ENCODE measurements at regions not wholly inside any gene's neighbourhood (a gene's known extent, or its start where the extent isn't known, plus 50 kb on each side); places are given as distances from the start of the nearest gene placed in this dataset.

DNA sequence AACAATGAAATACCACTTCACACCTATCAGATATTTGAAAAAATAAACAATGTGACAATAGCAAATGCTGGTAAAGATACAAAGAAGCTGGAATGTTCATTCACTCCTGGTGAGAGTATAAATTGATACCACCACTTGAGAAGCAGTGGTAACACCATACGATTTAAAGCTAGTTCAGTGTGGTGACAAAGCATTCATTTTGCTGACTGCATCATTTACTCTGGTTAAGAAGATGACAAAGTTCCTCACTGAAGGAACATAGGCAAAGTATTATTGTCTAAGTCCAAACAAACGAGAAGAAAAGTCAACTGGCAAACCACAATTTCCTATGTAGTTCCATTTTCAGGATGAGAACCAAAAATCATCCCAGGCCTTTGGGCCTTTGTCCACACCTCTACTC, 102.5 kb downstream of the GEMIN8 start:
- Histone ChIP-seq H3K27me3 (ENCODE audit: insufficient read depth in 3 of 3, low read length in 2 of 3) (peaks cover 0 to 19% (median 0%) of the 10 kb centered on the region in 3 donors), H3K4me3 (no peak overlapping the region), H3K27ac (no peak overlapping the region), H3K4me1 (no peaks in the 10 kb centered on the region), H3K9me3 (no peaks in the 10 kb centered on the region), H3K36me3 (ENCODE audit: insufficient read depth in 1 of 2, low read depth in 1 of 2) (no peaks in the 10 kb centered on the region)
- TF ChIP-seq, protein P1, sequence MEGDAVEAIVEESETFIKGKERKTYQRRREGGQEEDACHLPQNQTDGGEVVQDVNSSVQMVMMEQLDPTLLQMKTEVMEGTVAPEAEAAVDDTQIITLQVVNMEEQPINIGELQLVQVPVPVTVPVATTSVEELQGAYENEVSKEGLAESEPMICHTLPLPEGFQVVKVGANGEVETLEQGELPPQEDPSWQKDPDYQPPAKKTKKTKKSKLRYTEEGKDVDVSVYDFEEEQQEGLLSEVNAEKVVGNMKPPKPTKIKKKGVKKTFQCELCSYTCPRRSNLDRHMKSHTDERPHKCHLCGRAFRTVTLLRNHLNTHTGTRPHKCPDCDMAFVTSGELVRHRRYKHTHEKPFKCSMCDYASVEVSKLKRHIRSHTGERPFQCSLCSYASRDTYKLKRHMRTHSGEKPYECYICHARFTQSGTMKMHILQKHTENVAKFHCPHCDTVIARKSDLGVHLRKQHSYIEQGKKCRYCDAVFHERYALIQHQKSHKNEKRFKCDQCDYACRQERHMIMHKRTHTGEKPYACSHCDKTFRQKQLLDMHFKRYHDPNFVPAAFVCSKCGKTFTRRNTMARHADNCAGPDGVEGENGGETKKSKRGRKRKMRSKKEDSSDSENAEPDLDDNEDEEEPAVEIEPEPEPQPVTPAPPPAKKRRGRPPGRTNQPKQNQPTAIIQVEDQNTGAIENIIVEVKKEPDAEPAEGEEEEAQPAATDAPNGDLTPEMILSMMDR (IDR thresholded peaks at IDR 0.05) = no peak
- DNase-seq (no peak), ATAC-seq (no peak)
- WGBS, 3 donors = 81 to 96% (median 86%) methylated on average over 2 of the region's 2 CpGs
- intact Hi-C loops (cut with DNase I) = no loop called here

DNA sequence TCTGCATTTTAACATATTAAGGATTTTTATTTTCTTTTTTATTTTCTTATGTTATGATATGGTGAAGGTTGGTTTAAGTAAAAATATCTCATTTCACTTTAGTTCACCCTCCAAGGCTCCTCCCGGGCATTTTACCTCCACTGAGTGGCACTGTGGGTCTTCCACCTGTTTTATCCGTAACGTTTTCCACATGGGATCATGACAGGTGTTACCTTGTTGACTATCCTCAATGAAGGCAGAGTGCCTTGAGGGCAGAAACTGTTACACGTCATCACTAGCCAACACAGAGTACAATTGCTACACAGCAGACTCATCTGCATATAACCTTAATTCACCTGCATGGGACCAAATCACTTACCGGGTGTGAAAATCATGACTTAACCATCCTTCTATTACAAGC, 105.8 kb downstream of the GEMIN8 start:
- 42 to 57% (median 43%) methylated on average over 5 of the region's 5 CpGs for WGBS, 3 donors
- no peak for ATAC-seq
- DNase-seq = no peak
- no peak overlapping the region for H3K4me3 ChIP-seq
- H3K36me3 ChIP-seq (ENCODE audit: insufficient read depth in 1 of 2, low read depth in 1 of 2) = no peaks in the 10 kb centered on the region
- intact Hi-C loops (cut with DNase I) = no loop called here
- no peaks in the 10 kb centered on the region for H3K9me3 ChIP-seq
- peaks cover 0 to 3% (median 0%) of the 10 kb centered on the region in 3 donors for H3K27me3 ChIP-seq (ENCODE audit: insufficient read depth in 3 of 3, low read length in 2 of 3)
- H3K27ac ChIP-seq = no peak overlapping the region
- no peaks in the 10 kb centered on the region for H3K4me1 ChIP-seq
- TF ChIP-seq, protein P1 (IDR thresholded peaks at IDR 0.05) = no peak

DNA sequence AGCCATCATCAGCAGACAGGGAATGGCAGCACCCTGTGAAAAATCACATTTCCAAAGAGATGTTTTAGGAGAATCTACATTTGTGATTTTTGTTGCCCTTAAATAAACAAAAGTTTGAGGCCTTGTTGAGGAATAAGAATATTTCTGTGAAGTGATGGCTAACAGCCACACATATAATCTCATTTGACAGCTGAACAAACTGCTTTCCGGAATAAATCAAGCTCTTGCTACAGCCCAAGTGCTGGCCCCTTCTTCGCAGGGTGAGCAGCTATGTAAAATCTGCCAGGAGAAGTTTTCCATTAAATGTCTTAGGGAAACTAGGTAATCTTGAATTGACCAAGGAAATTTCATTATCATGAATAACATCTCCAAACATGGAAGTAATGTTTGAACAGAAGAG, 106.4 kb upstream of the GPM6B start:
- ATAC-seq (no peak), DNase-seq (no peak)
- 35 to 72% (median 48%) methylated on average over 2 of the region's 2 CpGs for WGBS, 3 donors
- Histone ChIP-seq H3K4me1 (no peaks in the 10 kb centered on the region), H3K9me3 (no peaks in the 10 kb centered on the region), H3K36me3 (ENCODE audit: insufficient read depth in 1 of 2, low read depth in 1 of 2) (no peaks in the 10 kb centered on the region), H3K4me3 (no peak overlapping the region), H3K27me3 (ENCODE audit: insufficient read depth in 3 of 3, low read length in 2 of 3) (peaks cover 0 to under 1% (median 0%) of the 10 kb centered on the region in 3 donors), H3K27ac (no peak overlapping the region)
- intact Hi-C loops (cut with DNase I) = no loop called here
- TF ChIP-seq, protein P1 (IDR thresholded peaks at IDR 0.05) = no peak

DNA sequence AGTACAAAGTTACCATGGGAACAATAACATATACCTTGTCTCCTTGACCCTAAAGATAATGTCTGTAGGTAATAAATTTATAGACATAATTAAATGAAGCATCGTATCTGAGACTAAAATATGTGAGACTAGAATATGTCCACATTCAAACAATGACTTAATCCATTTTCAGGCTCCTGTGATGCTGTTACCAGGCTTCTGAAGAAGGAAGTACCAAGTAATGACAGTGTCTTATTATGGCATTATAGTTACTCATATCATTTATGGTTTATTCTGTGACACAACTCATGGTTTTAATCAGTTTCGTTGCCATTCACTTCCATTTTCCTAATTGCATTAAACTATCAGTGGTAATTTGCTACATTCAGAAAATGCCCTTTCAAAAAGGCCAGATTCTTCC, 100.6 kb upstream of the GPM6B start:
- Histone ChIP-seq H3K4me3 (no peak overlapping the region), H3K27me3 (ENCODE audit: insufficient read depth in 3 of 3, low read length in 2 of 3) (peaks cover 0 to 21% (median 0%) of the 10 kb centered on the region in 3 donors), H3K4me1 (no peaks in the 10 kb centered on the region), H3K27ac (no peak overlapping the region), H3K9me3 (no peaks in the 10 kb centered on the region), H3K36me3 (ENCODE audit: insufficient read depth in 1 of 2, low read depth in 1 of 2) (no peaks in the 10 kb centered on the region)
- TF ChIP-seq, protein P1 (IDR thresholded peaks at IDR 0.05) = no peak
- 73 to 89% (median 85%) methylated on average over 2 of the region's 2 CpGs for WGBS, 3 donors
- DNase-seq (no peak), ATAC-seq (no peak)
- intact Hi-C loops (cut with DNase I) = no loop called here

DNA sequence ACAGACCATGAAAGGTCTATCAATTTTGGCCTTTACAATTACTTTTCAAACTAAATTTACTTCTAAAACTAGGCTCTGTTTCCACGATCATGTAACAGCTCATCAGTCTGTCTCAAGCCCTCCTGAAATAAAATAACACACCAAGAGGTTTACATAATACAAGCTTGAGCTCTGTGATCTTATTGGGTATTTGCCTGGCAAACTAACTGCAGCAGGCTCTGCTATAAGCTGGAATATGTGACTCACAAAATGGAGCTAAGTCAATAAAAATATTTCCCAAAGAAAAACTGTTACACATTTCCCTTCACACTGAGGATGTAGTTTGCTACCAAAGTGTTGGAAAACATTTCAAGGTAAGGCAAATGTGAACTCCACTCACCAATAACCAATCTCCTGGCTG, 94.7 kb upstream of the GPM6B start:
- H3K27me3 ChIP-seq (ENCODE audit: insufficient read depth in 3 of 3, low read length in 2 of 3) = peaks cover 0 to 11% (median 0%) of the 10 kb centered on the region in 3 donors
- intact Hi-C loops (cut with DNase I) = no loop called here
- H3K36me3 ChIP-seq (ENCODE audit: insufficient read depth in 1 of 2, low read depth in 1 of 2) = no peaks in the 10 kb centered on the region
- no peak for DNase-seq
- H3K9me3 ChIP-seq = no peaks in the 10 kb centered on the region
- TF ChIP-seq, protein P1 (IDR thresholded peaks at IDR 0.05) = no peak
- H3K27ac ChIP-seq = no peak overlapping the region
- H3K4me3 ChIP-seq = no peak overlapping the region
- H3K4me1 ChIP-seq = no peaks in the 10 kb centered on the region
- ATAC-seq = no peak
- 51 to 60% (median 54%) methylated on average over 1 of the region's 1 CpG for WGBS, 3 donors
